HG02973 (cell line): ENCODE measurements at regions not wholly inside any gene's neighbourhood (a gene's known extent, or its start where the extent isn't known, plus 50 kb on each side); places are given as distances from the start of the nearest gene placed in this dataset.
"Not testable (repeated sequence)": the region's sequence is repeated elsewhere in the genome, so short reads cannot be mapped to it uniquely, and the experiment has no call there.

Source experiments
- ATAC-seq: cut with Tn5 transposase; IDR thresholded peaks from one replicate; pipeline ENCODE4 v1.9.1; 2021; ENCODE audit warnings: moderate library complexity; ENCODE audit not compliant: unreplicated experiment

DNA sequence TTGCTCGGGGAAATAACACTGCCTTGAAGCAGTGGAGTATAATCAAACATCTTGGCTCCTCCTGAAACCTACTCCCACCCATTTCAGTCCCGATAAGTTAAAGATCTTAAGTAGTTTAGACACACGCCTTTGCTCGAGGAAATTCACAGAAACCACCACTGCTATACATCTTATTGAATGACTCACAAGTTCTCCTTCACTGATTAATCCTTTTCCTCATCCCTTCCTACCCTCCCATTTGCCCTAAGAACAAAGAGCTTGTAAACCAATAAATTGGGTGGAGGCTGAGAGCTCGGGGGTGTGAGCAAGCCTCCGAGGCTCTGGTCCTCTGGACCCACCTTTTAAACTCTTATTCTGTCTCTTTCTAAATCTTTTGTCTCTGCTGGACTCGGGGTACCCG is 86.5 kb downstream of the XCL2 start:
- not testable (repeated sequence) for ATAC-seq

DNA sequence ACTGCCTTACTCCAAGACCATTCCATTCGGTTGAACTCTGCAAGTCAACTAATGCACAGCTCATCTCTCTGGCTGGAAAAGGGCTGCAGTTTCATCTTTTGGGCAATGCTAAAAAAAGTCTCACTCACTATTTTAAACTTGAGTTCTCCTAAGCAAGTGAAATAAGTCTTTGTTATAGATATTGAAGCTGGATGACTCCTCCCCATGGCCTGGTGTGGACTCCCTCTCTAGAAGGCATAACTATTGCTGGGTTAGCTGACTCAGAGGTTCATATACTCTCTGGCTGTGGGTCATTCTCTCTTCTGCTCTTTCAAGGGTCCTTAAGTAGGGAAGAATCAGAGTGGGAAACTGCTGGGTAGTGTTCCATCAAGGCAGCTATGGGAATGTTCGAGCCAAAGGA is 88.0 kb downstream of the XCL2 start:
- no peak for ATAC-seq

- ATAC-seq = no peak
Observed at GRCh38 chr1:168454211-168454815, 89.5 kb downstream of the XCL2 start.

DNA sequence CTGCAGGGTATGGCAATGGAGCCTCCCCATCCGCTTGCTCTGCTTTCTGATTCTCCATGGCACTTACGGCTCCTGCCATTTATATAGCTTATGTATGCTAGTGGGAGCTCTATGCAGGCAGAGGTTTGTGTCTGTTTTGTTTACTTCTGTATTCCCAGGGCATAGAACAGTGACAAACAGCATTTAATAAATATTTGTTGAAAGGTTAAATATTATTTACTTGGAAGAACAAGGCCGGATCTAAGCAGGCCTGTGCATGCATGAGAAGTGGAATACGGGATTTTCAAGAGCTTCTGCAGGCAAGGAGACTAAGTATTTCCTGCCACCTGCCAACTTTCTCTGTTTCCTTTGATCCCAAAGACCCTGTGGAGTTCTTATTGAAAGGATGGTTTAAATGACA is 90.7 kb downstream of the XCL2 start:
- ATAC-seq = no peak

- ATAC-seq = no peak
Observed at GRCh38 chr1:168452329-168452728, 91.5 kb downstream of the XCL2 start.

- ATAC-seq = no peak
Observed at GRCh38 chr1:168447871-168448270, 95.9 kb downstream of the XCL2 start.

DNA sequence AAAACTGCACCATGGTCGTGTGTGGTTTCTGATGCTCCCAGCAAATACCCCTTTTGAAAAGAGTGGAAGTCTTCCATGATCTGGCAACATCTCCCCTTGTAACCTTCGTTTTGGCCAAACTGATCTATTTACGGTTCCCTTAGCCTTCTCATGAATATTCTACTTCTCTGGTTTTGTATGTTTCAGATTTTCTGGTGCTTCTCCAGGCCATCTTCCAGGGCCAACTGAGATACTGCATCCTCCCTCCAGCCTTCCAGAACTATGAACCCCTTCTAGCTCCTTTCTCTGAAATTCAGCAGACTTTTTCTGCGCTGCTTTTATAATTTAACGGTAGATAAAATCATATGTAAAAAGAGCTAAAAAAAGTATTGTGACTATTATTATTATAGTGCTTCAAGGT is 97.7 kb downstream of the XCL2 start:
- no peak for ATAC-seq

DNA sequence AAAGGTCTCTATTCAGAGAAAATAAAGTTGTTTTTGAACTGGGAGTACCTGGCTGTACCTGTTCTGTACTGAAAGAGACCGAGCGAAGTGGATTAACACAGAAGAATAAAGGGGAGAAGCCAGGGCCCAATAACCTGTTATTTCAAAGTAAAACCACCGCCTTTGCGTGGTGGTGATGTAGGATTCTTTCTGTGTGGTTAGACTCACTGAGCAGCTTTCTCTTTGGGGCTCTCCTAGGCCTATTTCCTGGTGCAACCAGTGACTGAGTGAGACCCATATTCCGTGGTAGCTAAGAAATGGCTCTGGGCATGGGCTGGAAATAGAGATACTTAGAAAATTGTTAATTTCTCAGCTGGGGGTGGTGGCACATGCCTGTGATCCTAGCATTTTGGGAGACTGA is 99.9 kb downstream of the XCL2 start:
- ATAC-seq = no peak

DNA sequence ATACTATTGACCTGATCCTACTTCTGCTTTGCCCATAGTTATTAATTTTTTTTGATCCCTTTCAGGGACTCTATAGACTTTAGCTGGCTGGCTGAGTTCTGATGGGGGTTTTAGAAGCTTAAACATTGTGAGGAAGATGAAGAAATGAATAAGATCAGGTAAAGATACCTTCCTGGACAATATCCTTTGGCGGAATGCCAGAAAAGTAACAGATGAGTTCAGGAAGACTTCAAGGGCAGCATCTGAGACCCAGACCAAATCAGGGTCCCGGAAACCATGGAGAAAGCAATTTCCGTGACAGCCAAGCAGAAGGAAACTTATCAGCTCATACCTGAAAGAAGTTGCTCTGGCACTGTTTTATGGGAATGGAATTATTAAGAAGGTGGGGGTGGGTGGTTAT is 100.4 kb downstream of the XCL2 start:
- ATAC-seq = no peak

DNA sequence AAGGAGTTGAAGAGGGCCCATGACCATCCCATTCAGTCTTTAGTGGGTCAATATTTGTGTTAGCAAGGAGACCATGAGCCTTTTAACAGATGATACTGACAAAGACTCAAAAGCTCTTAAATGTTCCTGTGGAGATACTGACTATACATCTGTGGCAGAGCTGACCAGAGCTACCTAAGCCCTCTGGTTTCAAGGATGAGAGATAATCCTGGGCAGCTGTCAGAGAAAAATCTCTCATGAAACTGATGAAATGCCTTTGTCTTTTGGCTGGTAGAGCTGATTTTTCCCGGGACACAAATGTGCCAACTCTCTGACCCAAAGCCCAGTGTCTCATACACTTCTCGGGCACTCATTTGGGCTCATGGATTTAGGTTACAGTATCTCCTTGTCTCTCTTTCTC is 100.9 kb downstream of the XCL2 start:
- no peak for ATAC-seq

DNA sequence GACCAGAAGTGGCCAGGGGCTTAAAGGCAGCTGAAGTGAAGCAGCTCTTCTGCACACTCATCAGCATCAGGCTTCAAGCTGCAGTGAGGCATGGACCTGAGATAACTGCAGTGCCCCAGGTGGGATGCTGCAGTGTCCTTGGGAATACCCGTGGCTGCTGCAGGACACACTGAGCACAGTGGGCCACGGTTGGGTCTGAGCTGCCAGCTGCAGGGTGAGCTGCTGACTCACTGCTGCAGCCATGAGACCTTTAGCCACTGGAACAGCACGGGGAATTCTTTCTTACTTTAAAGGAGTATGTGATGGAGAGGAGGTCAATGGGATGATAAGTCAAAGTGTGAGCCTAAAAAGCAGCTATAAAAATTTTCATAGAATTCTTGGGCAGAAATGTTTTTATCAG is 102.1 kb downstream of the XCL2 start:
- no peak for ATAC-seq

DNA sequence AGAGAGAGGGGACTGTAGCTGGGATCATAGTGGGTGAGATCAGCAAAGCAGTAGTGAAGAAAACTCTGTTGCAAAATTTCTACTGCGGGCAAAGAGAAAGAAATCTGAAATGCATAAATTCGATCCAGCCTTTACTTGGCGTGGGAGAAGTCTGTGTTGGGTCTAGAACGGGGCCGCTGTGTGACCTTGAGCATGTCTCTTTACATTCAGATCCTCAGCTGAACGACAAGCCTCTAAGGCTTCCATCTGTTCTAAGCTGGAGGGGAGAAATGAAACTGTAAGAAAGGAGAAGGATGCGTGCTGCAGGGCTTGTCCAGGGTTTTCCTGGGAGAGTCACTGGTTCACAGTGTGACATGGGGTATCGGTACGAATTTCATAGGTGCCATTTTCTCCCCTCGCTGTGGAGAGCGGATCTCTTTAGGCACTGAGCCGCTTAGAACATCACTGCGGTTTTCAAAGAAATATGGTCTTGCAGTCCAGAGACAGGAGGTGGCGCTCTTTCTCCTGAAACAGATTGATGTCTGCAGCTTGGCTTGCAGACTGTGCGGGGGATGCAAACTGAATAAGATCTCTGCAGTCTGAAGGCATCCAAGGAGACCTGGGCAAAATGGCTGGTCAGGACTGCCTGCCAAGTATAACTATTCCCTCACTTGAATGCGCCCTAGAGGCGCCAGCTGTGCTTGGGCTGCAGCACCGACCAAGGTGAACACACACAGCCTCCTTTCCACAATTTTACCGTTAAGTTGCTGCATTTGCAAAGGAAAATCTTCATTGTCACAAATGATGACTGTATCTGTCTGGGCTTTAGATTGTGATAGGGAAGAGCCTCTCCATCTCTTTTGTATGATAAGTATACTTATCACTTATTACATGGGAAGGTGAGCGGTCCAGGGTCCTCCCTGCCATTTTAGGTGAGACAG is 104.1 kb downstream of the XCL2 start:
- ATAC-seq = peak; percentile 73

- ATAC-seq = no peak
Observed at GRCh38 chr1:168438626-168439025, 105.2 kb downstream of the XCL2 start.

DNA sequence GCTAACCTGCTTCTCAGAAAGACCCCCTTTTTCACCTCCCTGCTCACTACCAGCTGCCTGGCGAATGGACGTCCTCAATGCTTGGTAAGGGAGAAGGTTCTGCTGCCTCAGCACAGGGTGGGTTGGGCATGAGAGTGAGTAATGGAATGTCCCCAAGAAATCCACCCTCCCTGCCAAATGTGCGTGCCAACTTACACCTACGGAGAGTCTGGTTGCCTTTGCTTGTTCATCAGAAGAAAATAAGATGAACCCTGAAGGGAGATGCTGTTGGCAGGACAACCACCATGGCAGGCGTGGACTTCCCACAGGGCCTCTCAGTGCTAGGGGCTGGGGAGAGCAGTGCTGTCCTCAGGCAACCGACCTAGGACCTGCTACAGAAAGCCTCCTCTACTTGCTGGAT is 106.0 kb downstream of the XCL2 start:
- no peak for ATAC-seq

GRCh38 chr1:168435439-168435838 is 108.4 kb downstream of the XCL2 start:
- no peak for ATAC-seq

DNA sequence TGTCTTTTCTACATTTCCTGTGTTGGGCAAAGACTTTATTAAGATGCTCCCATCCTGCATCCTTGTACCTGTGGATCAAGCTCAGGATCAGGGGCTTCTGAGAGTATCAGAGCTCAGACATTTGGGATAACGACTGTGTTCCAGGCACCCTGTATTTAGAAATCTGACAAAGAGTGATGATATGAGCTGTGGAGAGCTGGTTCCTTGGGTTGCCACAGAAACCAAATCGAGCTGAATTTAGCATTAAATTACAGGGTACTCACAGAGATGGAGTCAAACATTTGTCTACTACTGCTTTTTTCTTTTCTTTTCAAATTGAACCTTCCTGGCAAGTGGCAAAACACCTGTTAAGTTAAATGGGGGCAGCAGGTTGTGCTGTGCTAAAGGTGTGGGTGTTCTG is 110.6 kb downstream of the XCL2 start:
- ATAC-seq = no peak

DNA sequence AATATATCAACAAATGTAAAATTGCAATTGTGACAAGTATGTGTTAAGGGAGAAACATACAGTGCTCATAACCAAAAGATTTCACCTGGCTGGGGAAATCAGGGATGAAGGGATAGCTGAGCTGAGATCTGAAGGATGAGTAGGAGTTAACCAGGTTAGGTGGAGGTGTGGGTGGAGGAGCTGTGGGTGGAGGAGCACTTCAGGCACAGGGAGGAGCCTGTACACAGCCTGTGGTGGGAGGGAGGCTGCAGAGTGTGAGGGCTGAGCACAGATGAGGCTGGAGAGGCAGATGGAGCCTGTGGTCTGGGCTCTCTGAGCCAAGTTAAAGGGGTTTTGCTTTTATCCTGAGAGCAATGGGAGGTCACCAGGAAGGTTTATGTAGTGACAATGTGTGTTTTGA is 111.9 kb downstream of the XCL2 start:
- no peak for ATAC-seq

DNA sequence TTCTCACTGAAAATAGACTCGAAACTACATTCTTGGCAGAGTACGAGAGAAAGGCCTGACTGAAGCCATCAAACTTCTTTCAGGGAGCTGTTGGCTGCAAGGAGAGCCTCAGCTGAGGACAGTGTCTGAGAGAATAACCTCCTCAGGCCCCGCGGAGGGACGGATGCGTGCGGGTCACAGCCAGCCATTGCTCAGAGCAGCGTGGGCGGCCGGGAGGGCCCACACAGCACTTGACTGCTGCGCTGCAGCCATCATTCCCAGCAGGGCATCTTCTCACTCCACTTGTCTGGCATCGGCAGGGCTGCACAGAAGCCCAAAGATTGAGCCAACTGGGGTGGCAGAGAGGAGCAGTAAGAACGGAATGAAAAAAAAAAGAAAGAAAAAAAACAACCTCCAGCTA is 113.5 kb downstream of the XCL2 start:
- no peak for ATAC-seq

- no peak for ATAC-seq
Observed at GRCh38 chr1:168428063-168428731, 115.6 kb downstream of the XCL2 start.

DNA sequence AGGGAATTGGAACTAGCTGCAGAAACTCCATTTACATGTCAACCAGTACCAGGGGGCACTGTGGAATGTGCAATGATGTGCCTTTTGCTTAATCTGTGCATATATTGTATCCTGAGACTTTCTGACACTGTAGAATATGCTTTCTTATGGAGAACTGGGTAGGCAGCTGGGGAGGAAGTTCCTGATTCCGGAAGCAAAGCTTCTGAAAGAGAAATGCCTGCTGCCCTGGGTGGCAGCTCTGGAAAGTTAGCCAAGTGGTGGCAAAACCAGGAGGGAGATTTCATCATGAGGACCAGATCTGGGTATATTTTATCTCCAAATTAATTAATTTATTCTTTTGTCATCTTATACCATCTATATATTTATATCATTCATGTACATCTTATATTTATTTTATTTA is 116.7 kb downstream of the XCL2 start:
- no peak for ATAC-seq

DNA sequence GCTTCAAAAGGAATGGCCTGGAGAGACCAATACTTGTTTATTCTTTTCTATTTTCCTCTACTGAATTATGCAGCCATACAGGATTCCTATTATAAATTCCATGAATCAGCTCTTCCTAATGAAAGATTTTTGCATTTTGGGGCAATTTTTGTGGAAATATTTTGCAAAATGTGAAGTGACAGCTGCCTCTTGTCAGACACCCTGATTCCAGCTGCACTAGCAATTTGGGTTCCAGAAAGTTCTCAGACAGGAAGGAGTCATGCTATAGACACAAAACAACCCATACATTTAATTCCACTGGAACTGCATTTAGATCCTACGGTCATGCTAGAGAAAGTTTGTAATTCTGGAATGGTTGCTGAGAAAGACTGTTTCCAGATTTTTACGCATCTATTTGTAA is 119.5 kb downstream of the XCL2 start:
- ATAC-seq = no peak

- no peak for ATAC-seq
Observed at GRCh38 chr1:168422203-168422847, 121.5 kb downstream of the XCL2 start.
